Mammary epithelial cell (primary cell): ENCODE measurements at regions not wholly inside any gene's neighbourhood (a gene's known extent, or its start where the extent isn't known, plus 50 kb on each side); places are given as distances from the start of the nearest gene placed in this dataset.

ENCODE experiments used
- CTCF ChIP-seq, 2 donors: IDR thresholded peaks in 1 of 2; conservative IDR thresholded peaks in 1 of 2; 2 replicates each; pipeline ENCODE4 v1.5.1; 2011 to 2012; ENCODE audit warnings: inconsistent platforms in 2 of 2, low read length in 2 of 2, mild to moderate bottlenecking in 2 of 2, control low read depth in 1 of 2, low read depth in 1 of 2; ENCODE audit not compliant: insufficient read depth in 1 of 2; ENCODE audit errors: extremely low read depth in 1 of 2
- EZH2 ChIP-seq: IDR thresholded peaks from 2 replicates; pipeline ENCODE4 v1.6.1; 2012; ENCODE audit warnings: low read length, inconsistent platforms, borderline replicate concordance

GRCh38 chr3:68234076-68234780 lies 579.8 kb upstream of the SUCLG2 start:
- TF ChIP-seq EZH2: no peak
- no peak for TF ChIP-seq CTCF (conservative IDR thresholded peaks at IDR 0.05 in 1 of 2, IDR thresholded peaks at IDR 0.05 in 1 of 2; ENCODE audit: extremely low read depth in 1 of 2, insufficient read depth in 1 of 2, low read depth in 1 of 2, low read length in 2 of 2)
